ENCODE measurements at regions not wholly inside any gene's neighbourhood (a gene's known extent, or its start where the extent isn't known, plus 50 kb on each side); places are given as distances from the start of the nearest gene placed in this dataset.

- in situ Hi-C loops (cut with MboI) (no loop called here), intact Hi-C loops (cut with micrococcal nuclease) (no loop called here)
- no peaks in the 10 kb centered on the region for H4K20me1 ChIP-seq (replicated peaks; ENCODE audit: control insufficient read depth, insufficient read depth, low read length)
- H3K27me3 ChIP-seq (ENCODE audit: control insufficient read depth in 2 of 2, insufficient read depth in 2 of 2, low read length in 2 of 2) = no peaks in the 10 kb centered on the region
- H3K4me2 ChIP-seq (ENCODE audit: insufficient read depth, low read length) = no peak overlapping the region
- ATAC-seq = no peak
- BruUV-seq (replicated peaks) = no TSS peak
- TF ChIP-seq STAG1 (CRISPR knock-in tag; IDR thresholded peaks at IDR 0.05; ENCODE audit: borderline replicate concordance) = no peak
- TF ChIP-seq ZNF12 (CRISPR knock-in tag; IDR thresholded peaks at IDR 0.05) = no peak
- TF ChIP-seq RFX7 (CRISPR knock-in tag; IDR thresholded peaks at IDR 0.05) = no peak
- TF ChIP-seq ZNF699 (CRISPR knock-in tag; IDR thresholded peaks at IDR 0.05; ENCODE audit: insufficient replicate concordance) = no peak
- TF ChIP-seq ZNF507 (tag; conservative IDR thresholded peaks at IDR 0.05) = 0 out of 2 replicates have a peak, but pooled peaks have one; percentile 20
- H3K9me1 ChIP-seq (ENCODE audit: control insufficient read depth, insufficient read depth, low read length) = no peaks in the 10 kb centered on the region
- no peak overlapping the region for H3K4me3 ChIP-seq
- no peaks in the 10 kb centered on the region for H3K79me2 ChIP-seq (ENCODE audit: control insufficient read depth, insufficient read depth, low read length)
- H3K9me3 ChIP-seq (replicated peaks; ENCODE audit: control insufficient read depth, insufficient read depth, low read depth, low read length) = peaks cover 2% of the 10 kb centered on the region; the same call in 1 of the 2 replicates
- 5% methylated on average over 1 of the region's 1 CpG for WGBS (ENCODE audit: insufficient coverage, low coverage, missing lambda C conversion rate)
- POLR2A ChIA-PET = interaction anchor here (0.6 kb wide), 1 partner anchor 11 kb away, joined by 4 read pairs; no protein-coding TSS in a partner anchor
- H3K27ac ChIP-seq (ENCODE audit: extremely low read depth, low read depth, low read length) = no peak overlapping the region
- H2AFZ ChIP-seq (ENCODE audit: low read depth, low read length) = no peak overlapping the region
- no peaks in the 10 kb centered on the region for H3K4me1 ChIP-seq (replicated peaks in 1 of 2; ENCODE audit: control insufficient read depth in 2 of 2, insufficient read depth in 2 of 2, low read length in 2 of 2)
- no peak for FAIRE-seq
- no peaks in the 10 kb centered on the region for H3K36me3 ChIP-seq (ENCODE audit: control insufficient read depth, insufficient read depth, low read length)
- H3K9ac ChIP-seq (ENCODE audit: insufficient read depth in 1 of 2, low read depth in 2 of 2, low read length in 2 of 2) = no peak overlapping the region
- CTCF ChIA-PET (ENCODE audit: low intra/inter-chr PET ratio) = no interaction called here
- no peak for DNase-seq (ENCODE audit: extremely low read depth in 1 of 4, low spot score in 3 of 4)
These were observed 632.0 kb upstream of the MIR17HG start for GRCh38 chr13:90715485-90715884.

- BruUV-seq (replicated peaks) = no TSS peak
- no peak overlapping the region for H3K27ac ChIP-seq (ENCODE audit: extremely low read depth, low read depth, low read length)
- in situ Hi-C loops (cut with MboI) = no loop called here
These were observed 630.0 kb upstream of the MIR17HG start for GRCh38 chr13:90717451-90717936.

More at GRCh38 chr13:90717451-90717936, 630.0 kb upstream of the MIR17HG start:
- no peaks in the 10 kb centered on the region for H3K79me2 ChIP-seq (ENCODE audit: control insufficient read depth, insufficient read depth, low read length)
- H3K4me3 ChIP-seq = no peak overlapping the region
- no peaks in the 10 kb centered on the region for H3K27me3 ChIP-seq (ENCODE audit: control insufficient read depth in 2 of 2, insufficient read depth in 2 of 2, low read length in 2 of 2)
- no peak overlapping the region for H2AFZ ChIP-seq (ENCODE audit: low read depth, low read length)
- H3K9ac ChIP-seq (ENCODE audit: insufficient read depth in 1 of 2, low read depth in 2 of 2, low read length in 2 of 2) = no peak overlapping the region
- no peak for FAIRE-seq
- 0 out of 2 replicates have a peak, but pooled peaks have one; percentile 14 for TF ChIP-seq ZNF134 (CRISPR knock-in tag; conservative IDR thresholded peaks at IDR 0.05)
- TF ChIP-seq ZNF277 (CRISPR knock-in tag; IDR thresholded peaks at IDR 0.05; ENCODE audit: borderline replicate concordance) = no peak
- no peak for TF ChIP-seq HCFC1 (IDR thresholded peaks at IDR 0.05; ENCODE audit: low read depth, low read length)
- 0 out of 2 replicates have a peak, but pooled peaks have one; percentile 71 for TF ChIP-seq CAMTA2 (CRISPR knock-in tag; conservative IDR thresholded peaks at IDR 0.05)
- POLR2A ChIA-PET = no interaction called here
- no peak for ATAC-seq
- H3K36me3 ChIP-seq (ENCODE audit: control insufficient read depth, insufficient read depth, low read length) = no peaks in the 10 kb centered on the region
- no peaks in the 10 kb centered on the region for H3K9me1 ChIP-seq (ENCODE audit: control insufficient read depth, insufficient read depth, low read length)
- intact Hi-C loops (cut with micrococcal nuclease) = no loop called here
- CTCF ChIA-PET (ENCODE audit: low intra/inter-chr PET ratio) = no interaction called here
- H3K4me2 ChIP-seq (ENCODE audit: insufficient read depth, low read length) = no peak overlapping the region
- 3% methylated on average over 3 of the region's 3 CpGs for WGBS (ENCODE audit: insufficient coverage, low coverage, missing lambda C conversion rate)
- DNase-seq (ENCODE audit: extremely low read depth in 1 of 4, low spot score in 3 of 4) = no peak
- peaks cover 2% of the 10 kb centered on the region; the same call in 1 of the 2 replicates for H3K9me3 ChIP-seq (replicated peaks; ENCODE audit: control insufficient read depth, insufficient read depth, low read depth, low read length)
- no peaks in the 10 kb centered on the region for H3K4me1 ChIP-seq (replicated peaks in 1 of 2; ENCODE audit: control insufficient read depth in 2 of 2, insufficient read depth in 2 of 2, low read length in 2 of 2)
- H4K20me1 ChIP-seq (replicated peaks; ENCODE audit: control insufficient read depth, insufficient read depth, low read length) = no peaks in the 10 kb centered on the region

Measured in K562 (cell line).